ENCODE measurements at regions not wholly inside any gene's neighbourhood (a gene's known extent, or its start where the extent isn't known, plus 50 kb on each side); places are given as distances from the start of the nearest gene placed in this dataset.
A peak's percentile ranks its signal among the peaks of the same experiment; 100 is the strongest.

GRCh38 chrX:10749113-10749512 lies 128.7 kb upstream of the MID1 start:
- no peak for DNase-seq

GRCh38 chrX:10750581-10750980 lies 130.2 kb upstream of the MID1 start:
- no peak for DNase-seq

GRCh38 chrX:10753116-10753515 lies 132.7 kb upstream of the MID1 start:
- no peak for DNase-seq

DNA sequence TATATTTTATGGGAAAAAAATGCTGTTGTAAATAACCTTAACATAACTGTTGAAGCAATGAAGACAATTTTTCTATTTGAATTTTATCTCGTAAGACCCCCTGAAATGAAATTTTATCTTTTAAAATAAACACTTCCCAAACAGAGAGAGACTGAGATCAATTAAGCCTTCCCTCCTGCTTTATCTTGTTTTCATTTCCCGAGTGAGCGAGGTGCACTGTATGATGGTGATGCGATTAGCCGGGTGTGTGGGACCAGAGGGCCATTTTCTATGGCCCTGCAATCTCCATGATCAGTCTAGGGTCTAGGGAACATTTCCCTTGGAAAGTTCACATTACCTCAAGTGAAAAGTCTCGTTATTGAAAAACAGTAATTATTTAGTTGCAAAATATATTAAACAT lies 134.1 kb upstream of the MID1 start:
- DNase-seq, result no peak

DNA sequence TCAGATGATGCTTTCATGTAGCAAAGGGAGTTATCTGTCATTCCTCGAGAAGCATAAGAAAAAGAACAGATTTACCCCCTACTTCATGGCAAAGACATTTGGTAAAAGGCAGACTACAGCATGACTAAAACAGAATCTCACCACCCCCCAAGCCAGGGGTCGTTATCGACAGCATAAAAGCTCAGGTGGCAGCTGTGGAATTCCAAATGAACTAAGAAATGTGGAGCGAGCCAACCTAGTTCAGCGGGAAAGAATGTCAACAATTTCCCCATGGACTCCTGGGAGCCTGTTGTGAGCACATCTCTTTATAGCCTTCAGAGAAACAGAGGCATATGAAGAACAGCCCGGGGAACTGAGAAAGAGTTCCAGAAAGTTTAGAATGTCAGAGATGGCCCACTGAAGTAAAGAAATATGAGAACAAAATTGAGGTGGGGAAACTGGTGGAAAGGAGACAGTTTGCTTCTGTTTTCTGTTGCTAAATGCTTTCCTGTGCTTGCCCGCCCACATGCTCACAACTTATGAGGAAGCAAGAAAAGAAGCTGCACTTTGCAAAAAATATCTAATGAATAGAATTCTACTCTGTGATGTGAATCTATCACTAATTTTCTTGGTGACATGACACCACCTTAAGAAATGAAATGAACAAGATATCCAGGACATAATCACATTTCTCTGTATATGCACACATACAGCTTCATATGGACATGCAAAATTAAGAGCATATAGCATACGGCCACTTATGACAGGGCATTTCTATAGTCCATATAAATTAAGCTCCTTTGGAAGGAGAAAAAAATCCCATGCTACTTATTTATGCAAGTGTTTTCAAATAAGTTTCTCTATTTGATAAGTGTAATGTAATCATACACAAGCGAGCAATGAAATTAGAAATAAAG lies 135.3 kb upstream of the MID1 start:
- DNase-seq, result no peak

DNA sequence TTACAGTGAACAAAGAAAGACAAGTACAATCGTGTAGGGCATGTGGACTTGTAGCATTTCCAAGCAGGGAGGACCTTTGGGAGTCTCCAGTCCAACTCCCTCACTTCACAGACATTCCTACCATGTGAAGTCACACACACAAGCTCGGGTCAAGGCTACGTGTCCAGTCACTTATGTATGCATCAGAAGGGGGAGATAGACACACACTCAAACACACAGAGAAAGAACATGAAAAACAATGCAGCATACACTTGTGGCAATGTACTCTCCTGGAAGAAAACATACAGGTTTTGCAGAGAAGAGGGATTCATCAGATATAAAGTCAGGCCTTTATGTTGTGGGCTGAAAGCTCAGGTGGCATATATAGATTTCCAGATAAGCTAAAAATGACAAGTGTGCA lies 136.1 kb upstream of the MID1 start:
- no peak for DNase-seq

DNA sequence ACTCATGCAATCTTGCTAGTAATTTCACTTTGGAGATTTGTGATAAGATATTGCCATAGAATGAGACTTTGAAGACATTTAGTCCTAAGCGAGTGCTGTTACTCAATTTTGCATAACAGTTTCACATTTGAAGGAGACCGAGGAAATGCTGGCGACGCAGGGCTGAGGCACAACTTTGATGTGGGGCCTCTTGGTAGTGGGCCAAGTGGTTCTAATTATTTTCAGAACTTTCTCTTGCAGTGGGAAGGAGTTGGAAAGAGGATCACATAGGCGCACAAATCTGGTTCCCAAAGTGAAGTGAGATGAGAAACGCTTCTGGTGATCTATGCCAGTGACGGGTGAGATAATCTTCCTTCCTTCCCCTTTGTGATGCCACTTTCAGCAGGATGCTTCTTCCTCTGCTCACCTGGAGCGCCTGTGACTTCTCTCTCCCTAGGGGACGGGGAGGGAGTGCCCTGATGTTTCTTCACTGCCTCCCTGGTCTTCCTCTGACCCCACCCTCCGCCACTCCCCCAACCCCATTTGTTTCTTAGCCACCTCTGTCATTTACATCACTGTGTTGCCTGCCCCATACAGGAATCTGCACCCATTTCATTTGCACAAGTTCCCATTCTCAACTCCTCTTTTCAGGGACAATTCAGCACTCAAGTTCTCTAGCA lies 138.9 kb upstream of the MID1 start:
- DNase-seq, result no peak

GRCh38 chrX:10761447-10761846 lies 141.1 kb upstream of the MID1 start:
- DNase-seq, result no peak

GRCh38 chrX:10769195-10769594 lies 148.8 kb upstream of the MID1 start:
- peak; percentile 56 for DNase-seq

GRCh38 chrX:10769696-10770619 lies 149.6 kb upstream of the MID1 start:
- peak; percentile 35 to 78 for DNase-seq

DNA sequence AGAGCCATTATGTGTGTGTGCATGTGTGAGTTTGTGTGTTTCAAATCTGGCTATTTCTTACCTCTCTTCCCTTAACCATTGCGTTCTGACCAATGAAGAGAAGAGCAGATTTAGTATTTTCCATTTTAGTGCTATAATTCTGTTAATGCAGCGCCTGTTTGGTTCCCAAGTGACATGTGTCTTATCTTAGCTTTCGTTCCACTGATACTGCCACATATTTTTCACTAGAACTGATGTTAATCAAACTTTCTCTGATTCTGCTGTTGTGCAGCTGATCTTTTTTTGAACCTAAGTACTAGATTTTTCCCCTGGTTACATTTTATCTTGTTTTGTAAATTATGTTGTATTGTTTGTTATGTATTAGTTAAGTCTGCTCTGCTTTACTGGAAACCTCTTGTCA lies 152.9 kb upstream of the MID1 start:
- no peak for DNase-seq

DNA sequence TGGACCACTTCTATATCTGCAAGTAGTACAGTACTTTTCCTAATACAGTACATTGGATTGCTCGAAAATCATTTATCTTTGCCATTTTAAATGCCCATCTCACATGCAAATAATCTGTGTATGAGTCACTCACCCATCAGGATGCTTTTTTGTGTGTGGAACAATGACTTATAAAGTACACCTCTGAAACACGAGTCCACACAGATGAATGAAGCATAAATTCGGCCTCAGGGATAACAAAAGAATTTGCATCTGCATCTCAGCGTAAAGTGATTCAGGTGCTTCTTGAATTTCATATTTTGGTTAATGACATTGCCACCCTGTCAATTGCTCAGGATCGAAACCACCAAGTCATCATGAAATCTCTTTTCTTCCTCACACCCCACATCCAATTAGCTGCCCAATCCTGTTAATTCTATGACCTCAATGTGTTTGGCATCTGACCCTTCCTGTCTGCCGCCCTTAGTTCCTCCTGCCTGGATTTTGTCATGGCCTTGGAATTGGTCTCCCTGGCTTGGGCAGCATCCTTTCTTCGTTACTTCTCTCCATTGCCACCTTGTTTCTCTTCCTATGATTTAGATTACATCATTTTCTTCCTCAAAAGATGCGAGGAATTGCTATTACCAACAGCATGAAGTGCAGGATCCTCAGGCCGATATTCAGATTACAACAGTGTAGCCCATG lies 161.6 kb upstream of the MID1 start:
- DNase-seq, result no peak

DNA sequence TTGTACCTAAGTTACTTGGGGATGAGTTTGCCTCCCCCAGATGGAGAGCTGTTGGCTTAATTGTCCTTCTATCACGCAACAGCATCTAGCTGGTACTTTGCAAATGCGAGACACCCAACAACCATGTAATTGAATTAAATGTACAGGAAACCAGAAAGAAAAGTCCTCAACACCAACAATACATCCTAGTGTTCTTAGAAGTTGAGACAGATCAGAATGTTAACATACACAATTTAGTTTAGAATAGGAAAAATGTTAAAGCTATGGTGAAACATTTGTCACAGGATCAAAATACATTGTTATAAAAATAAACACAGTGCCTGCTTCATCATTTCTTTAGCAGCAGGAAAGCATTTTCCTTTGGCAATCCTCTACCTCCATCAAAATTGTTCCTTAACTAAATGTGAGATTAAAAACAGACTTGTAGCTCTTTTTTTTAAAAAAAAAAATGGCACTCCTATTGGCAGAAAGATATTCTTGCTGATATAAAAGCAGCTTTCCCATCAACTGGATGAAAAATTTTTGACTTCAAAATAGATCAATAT lies 163.1 kb upstream of the MID1 start:
- no peak for DNase-seq

DNA sequence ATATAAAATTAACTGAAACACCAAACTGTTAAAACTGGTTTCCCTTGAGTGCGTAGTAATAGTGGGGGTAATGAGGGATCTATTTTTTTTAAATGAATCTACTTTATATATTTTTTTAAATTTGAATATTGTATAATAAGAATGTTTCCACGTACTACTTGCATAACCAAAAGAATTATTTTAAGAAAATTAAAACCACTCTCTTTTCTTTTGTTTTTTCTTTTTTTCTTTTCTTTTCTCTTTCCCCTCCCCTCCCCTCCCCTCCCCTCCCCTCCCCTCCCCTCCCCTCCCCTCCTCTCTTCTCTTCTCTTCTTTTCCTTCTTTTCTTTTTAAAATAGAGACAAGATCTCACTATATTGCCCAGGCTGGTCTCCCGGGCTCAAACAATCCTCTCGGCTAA lies 166.9 kb upstream of the MID1 start:
- no peak for DNase-seq

GRCh38 chrX:10794203-10794630 lies 173.8 kb upstream of the MID1 start:
- DNase-seq, result no peak

- no peak for DNase-seq
These were observed 175.3 kb upstream of the MID1 start for GRCh38 chrX:10795721-10796120.

- DNase-seq, result no peak
These were observed 177.1 kb upstream of the MID1 start for GRCh38 chrX:10797466-10797865.

DNA sequence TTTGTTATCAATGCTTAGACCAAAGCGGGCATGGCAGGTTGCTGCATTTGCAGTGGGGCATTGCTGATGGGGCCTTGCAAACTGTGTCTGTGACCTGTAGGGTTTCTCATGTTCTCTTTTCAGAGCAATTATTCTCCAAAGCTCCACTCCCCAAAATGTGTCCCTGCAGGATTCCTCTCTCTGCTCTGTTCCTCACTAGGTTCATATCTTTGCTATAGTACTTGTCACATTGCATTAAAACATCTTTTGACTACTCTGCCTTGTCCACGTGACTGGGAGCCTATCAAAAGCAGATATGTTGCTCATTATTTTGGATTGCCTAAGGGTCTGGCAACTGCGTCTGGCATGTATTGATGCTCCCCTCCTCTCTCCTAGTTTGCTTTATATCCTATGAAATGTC lies 177.7 kb upstream of the MID1 start:
- DNase-seq, result no peak

- DNase-seq, result no peak
These were observed 180.4 kb upstream of the MID1 start for GRCh38 chrX:10800796-10801195.

GRCh38 chrX:10811111-10811510 lies 190.7 kb upstream of the MID1 start:
- DNase-seq, result no peak

DNA sequence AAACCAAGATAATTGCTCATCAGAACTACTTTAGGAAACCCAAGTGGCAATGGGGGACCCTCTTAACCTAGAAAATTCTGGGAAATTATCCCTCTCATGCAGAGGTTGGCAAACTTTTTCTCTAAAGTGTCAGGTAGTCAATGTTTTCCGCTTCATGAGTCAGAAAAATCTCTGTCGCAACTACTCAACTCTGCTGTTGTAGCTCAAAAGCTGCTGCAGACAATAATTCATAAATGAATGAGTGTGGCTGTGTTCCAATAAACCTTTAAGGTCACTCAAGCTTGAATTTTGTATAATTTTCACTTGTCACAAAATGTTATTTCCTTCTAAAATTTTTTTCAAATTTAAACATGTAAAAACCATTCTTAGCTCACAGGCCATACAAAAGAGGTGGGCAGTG lies 193.4 kb upstream of the MID1 start:
- DNase-seq, result no peak

DNA sequence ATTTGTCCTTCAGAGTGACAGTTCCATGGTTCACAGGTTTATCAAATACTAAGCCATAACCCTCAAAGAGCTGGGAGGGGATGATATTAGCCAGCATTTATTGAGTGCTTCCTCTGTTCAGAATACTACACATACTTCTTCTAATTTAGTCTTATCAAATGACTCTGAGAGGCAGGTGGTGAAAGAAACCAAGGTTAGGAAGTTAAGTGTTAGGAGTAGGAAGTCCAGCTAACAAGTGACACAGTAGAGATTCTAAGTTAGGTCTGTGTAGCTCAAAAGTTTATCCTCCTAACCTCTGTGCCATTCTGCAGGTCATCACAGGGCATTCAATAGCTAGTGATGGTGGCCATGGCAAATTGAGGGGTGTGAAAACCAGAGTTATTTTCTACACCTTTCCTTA lies 198.3 kb upstream of the MID1 start:
- no peak for DNase-seq
